ENCODE measurements at regions not wholly inside any gene's neighbourhood (a gene's known extent, or its start where the extent isn't known, plus 50 kb on each side); places are given as distances from the start of the nearest gene placed in this dataset.
"Not testable (repeated sequence)": the region's sequence is repeated elsewhere in the genome, so short reads cannot be mapped to it uniquely, and the experiment has no call there.

DNA sequence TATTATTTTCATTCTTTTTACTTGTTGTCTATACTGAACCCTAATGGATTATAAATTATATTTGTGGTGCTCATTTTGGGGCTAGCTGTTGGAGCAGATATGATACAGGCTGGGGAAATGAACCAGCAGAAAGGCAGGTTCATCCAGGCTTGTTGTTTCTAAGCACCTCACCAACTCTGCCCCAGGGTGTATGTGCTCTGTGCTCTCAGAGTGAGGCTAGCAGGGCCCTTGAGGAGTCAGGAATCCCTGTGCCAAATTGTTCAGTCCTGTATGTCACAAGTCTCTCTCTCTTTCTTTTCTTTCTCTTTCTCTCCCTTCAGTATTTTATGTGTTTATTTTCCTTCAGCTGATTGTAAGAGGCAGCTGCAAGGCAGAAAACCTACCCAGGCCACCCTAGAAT is 181.1 kb upstream of the DPP10 start:
- DNase-seq (ENCODE audit: low spot score): no peak

DNA sequence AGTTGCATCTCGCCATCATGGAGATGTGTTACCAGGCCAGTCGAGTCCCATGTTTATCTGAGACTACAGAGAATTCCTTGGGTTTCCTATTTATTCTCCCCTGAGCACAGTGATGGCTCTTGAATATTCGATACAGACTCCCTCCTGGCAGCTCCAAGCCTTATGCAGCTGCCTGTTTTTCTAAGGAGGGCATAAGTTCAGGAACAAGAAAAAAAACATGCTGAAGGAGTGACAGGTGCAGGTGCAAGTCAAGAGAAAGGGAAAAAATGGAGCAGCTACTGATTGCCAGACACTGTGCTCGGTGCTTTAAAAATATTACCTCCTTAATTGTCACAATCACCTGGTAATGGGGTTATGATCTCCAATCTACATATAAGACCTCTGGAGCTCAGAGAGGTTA is 177.2 kb upstream of the DPP10 start:
- no peak for DNase-seq (ENCODE audit: low spot score)

DNA sequence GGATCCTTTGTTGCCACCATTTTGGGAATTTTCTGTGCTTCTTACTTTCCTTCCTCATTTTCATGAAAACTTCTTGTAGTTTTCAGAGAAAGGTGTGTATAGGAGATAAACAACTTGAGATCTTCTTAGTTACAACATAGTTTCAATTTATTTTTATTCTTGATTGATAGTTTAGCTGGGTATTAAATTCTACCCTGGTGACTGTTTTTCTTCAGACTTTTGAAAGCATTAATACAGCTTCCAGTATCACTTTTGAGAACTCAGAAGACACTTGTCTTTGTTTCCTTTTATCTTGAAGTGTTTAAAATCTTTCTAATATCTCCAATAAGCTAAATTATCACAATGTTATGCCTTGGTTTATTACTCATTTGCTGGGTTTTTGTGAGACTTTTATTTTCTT is 167.5 kb upstream of the DPP10 start:
- DNase-seq (ENCODE audit: low spot score): no peak

DNA sequence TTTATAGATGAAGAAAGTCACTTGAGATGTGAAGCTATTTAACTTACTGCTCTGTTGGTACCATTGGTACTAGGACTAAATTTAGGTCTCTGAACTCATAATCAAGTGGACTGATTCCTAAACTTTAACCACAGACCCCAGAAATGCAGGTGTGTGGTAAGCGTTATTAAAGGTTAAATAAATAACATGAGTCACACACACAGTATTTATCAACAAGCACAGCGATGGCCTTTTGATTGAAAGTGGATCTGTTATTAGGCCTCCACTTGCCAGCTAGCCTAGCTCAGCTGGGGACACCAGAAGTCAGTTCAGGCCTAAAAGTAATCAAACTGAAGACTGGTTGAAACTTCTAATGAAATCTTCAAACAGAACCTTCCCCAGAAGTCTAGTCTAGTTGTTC is 161.3 kb upstream of the DPP10 start:
- no peak for DNase-seq (ENCODE audit: low spot score)

DNA sequence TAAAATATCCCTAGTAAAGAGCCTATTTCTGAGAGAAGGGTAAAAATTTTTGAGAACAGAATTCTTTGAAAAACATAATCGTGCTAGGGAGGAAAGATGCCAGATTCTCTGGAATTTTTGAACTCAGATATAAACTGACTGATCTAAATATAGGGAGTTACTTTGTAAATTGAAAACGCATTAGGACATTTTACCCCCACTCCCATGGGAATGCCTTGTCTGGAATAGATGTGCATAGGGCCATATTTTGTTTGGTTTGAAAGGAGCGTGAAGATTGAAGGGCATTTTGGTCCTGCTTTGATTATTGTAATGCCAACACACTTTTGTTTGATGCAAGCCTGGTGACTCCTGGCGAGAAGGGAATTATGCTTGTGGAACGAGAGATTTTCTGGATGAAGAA is 158.7 kb upstream of the DPP10 start:
- no peak for DNase-seq (ENCODE audit: low spot score)

DNA sequence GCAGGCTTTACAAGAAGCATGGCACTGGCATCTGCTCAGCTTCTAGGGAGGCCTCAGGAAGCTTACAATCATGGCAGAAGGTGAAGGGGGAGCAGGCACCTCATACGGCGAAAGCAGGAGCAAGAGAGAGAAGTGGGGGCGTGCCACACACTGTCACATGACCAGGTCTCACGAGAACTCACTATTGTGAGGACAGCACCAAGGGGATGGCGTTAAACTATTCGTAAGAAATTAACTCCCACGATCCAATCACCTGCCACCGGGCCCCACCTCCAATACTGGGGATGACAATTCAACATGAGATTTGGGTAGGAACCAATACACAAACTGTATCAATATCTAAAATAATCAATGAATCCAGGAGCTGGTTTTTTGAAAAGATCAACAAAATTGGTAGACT is 156.0 kb upstream of the DPP10 start:
- no peak for DNase-seq (ENCODE audit: low spot score)

DNA sequence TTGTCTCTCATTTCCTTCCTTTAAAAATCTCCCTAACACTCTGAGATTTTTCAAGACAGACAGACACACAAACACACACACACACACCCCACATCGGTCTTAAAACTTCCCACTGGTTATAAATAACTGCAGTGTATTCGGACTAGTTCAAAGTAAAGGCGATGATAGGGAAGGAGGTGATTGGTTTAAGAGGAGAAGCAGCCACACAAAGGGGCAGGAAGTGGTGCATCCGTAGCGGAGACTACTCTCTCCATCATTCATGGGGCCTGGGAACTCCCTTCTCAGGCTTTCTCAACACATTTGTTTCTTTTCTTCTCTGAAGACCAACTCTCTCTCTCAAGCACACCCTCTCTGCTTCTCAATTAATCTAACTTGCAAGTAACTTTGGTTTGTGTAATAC is 149.1 kb upstream of the DPP10 start:
- DNase-seq (ENCODE audit: low spot score): no peak

DNA sequence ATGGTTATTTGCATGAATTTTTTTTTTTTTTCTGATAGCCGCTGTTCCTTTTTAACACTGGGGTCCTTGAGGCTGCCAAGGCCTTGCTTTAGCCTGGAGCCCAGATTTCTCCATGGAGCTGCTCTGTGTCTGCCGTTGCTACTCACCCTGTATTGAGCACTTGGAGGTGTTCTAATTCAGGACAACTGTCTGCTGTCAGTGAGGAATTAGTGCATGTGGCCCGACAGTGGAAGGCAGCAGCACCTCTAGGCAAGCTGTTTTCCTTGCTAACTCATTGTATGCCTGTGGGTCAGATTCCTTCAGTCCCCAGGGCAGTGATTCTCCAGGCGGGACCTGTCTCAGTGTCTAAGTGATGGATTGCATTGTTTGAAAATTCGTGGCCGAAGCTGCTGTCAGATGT is 147.7 kb upstream of the DPP10 start:
- no peak for DNase-seq (ENCODE audit: low spot score)

DNA sequence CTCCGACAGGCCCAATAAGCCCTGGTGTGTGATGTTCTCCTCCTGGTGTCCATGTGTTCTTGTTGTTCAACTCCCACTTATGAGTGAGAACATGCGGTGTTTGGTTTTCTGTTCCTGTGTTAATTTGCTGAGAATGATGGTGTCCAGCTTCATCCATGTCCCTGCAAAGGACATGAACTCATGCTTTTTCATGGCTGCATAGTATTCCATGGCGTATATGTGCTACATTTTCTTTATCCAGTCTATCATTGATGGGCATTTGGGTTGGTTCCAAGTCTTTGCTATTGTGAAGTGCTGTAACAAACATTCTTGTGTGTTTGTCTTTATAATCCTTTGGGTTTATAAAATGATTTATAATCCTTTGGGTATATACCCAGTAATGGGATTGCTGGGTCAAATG is 142.1 kb upstream of the DPP10 start:
- not testable (repeated sequence) for DNase-seq (ENCODE audit: low spot score)

DNA sequence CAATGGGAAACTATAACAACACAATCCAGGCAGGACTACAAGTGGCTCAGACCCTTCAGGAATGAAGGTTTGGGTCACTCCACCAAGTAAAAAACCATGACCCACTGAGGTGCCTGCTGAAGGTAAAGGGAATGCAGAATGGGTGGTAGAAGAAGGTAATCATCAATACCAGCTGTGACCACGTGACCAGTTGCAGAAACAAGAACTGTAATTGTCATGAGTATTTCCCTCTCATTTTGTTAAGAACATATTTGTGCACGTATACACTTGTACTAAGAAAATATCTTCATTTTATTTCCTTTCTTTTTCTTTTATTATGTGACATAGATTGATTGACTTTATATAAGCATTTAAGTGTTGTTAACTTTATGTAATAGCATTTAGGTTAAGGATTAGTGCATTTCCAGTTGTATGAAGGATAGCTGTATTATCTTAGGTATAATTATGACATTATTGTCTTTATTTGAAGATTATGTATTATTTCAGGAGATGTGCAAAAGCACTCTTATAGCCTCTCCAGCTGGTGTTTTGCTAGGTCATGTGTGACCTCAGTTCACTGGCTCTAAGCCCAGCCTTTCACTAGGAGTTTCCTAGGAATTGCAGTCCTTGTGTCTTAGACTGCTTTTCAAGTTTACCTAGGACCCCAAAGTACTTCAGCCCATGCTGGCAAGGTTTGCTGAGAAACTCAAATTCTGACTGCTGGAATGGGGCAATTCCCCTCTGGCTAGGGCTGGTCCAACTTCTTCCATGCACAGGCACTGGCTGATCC is 125.7 kb upstream of the DPP10 start:
- DNase-seq (ENCODE audit: low spot score): no peak

DNA sequence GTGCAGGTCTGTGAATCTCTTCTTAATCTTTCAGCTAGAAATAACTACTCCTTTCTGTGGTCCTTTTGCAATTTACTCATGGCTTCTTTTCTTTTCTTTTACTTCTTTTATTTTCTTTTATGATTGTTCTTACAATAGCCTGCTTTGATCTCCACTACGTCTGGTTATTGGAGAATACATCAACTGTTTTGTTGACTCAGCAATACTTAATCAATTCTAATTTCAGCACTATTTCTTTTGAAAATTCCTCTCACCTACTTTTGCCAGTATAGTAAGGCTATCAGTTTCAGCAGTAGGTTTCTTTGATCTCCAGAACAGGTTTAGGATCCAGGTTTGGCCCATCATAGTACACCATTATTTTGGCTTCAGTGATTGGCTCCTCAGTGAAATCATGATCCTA is 111.8 kb upstream of the DPP10 start:
- DNase-seq (ENCODE audit: low spot score): no peak

DNA sequence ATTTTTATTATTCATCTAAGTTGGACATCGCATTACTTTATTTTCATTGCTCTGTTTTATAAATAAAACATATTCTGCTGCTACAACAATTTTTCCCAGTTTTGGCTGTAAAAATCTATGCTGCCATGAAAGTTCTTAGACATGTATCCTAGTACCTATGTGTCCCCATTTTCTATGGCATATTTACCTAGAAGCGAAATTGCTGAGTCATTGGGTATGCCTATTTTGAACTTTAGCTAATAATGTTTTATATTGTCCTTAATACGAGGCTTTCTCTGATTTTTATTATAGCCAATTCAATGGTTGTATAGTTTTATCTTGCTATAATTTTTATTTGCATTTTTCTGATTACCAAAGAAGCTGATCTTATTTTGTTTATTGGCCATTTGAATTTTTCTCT is 110.5 kb upstream of the DPP10 start:
- no peak for DNase-seq (ENCODE audit: low spot score)

DNA sequence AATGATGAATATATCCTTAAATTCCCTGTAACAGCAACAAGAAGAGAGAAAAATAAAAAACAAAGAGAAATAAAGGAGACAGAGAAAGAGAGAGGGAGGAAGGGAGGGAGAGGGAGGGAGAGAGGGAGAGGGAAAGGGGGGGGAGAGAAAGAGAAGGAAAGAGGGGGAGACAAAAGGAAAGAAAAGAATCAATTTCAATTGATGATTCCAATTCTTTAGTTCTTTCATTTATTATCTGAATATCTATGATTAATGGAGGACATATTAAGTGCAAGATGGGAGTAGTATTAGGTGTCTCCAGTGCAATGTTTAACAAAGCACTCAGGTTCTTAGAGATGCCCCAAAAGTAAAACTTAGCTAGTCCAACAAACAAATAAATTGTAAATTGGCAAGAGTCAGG is 97.2 kb upstream of the DPP10 start:
- no peak for DNase-seq (ENCODE audit: low spot score)

DNA sequence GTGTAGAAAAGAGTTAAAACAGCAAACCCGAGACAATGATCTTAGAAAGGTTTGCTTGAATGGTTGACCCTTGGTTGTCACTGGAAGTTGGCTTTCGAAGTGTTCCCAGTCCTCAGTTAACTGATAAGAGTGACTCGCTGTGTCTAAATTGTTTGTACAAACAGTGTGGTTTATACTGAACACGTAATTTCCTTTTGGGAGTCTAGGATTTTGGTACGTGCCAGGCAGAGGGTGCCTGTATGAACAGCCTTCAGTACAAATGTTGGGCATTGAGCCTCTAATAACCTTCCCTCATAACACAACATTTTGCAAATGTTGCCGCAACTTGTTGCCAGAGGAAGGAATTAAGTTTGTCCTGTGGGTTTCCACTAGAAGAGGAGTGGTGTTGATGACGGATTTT is 95.8 kb upstream of the DPP10 start:
- DNase-seq (ENCODE audit: low spot score): no peak

DNA sequence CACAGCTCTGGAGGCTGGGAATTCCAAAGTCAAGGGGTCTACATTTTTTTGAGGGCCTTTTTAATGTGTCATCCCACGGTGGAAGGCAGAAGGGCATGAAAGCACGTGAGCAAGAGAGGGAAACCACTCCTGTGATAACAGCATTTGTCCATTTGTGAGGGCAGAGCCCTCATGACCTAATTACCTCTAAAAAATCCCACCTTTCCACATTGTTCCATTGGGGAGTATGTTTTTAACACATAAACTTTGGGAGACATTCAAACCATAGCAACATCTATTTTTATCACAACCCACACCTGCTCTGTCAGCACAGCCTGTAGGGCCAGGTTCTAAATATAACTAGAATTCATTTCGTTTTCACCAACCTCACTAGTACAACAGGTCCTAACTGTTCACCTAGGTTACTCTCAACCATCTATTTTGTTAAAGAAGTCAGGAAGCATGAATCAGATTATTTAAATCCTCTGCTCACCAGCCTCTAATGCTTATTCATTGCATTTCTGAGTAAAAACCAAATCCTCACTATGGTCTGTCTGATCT is 92.2 kb upstream of the DPP10 start:
- no peak for DNase-seq (ENCODE audit: low spot score)

DNA sequence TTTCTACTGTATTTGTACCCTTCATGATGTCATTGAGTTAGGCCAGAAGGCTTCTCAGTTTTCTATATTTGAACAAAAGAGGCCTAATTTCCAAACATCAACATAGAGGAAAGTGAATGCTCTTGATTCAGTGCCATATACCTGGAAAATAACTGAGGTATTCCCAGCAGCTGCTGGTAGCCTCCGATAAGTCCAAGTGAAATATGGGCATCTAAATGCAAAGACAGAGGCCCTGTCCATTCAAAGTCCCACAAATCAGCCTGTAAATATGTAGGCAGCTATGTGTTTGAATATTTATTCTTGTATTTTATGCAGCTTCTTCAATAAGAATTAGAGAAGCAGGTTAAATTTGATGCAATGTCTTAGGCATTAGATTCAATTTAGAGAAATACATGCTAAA is 89.5 kb upstream of the DPP10 start:
- DNase-seq (ENCODE audit: low spot score): no peak

DNA sequence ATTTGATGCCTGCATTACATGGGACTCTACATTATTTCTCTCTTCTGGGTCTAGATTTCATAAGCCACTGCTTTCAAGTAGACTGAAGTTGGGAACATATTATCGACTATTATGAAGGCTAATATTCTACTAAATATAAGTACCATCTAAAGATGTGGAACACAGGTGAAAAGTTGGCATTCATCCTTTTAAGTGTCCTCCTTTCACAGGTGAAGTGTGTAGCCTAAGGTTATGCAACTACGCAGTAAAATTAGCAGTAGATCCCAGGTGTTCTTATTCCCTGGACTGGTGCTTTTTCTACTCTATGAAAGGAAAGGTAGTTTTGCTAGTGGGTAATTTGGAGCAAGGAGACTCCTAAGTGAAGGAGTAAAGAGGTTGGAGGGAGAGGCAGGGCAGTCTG is 88.2 kb upstream of the DPP10 start:
- DNase-seq (ENCODE audit: low spot score): no peak

DNA sequence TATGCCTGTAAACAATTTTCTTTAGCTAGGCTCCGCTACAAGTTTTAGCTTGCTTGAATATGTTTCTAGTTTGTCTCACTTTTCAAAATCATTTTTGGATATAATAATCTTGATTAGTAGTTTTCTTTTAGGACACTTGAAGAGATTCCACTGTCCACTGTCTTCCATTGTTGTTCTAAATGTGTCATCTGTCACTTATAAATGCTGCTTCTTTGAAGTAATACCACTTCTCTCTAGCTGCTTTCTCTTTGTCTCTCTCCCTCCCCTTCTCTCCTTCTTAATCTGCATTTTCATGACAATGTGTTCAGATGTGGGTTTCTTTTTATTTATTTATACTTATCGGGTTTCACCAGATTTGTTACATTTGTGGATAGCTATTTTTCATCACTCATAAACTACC is 73.7 kb upstream of the DPP10 start:
- DNase-seq (ENCODE audit: low spot score): no peak

DNA sequence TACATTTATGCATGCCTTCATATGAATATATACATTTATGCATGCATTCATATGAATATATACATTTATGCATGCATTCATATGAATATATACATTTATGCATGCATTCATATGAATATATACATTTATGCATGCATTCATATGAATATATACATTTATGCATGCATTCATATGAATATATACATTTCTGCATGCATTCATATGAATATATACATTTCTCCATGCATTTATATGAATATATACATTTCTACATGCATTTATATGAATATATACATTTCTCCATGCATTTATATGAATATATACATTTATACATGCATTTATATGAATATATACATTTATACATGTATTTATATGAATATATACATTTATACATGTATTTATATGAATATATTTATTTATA is 70.7 kb upstream of the DPP10 start:
- not testable (repeated sequence) for DNase-seq (ENCODE audit: low spot score)

DNA sequence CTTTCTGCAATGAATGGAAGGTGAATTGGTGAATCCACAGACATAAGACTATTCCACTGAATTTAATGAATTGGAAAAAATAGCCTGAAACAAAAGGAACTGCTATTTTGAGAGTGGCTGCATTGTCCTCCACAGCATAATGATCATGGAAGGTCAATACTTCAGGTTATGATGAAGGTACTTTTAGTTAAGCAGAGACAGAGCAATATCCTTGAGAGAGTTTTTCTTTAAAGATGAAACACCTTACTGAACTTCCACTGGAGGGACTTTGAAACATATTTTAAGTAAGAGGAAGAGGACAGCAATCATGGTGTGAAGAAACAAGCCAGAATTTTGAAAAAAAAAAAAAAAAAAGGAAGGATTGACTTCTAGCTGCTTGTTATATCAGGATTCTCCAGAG is 68.8 kb upstream of the DPP10 start:
- no peak for DNase-seq (ENCODE audit: low spot score)

DNA sequence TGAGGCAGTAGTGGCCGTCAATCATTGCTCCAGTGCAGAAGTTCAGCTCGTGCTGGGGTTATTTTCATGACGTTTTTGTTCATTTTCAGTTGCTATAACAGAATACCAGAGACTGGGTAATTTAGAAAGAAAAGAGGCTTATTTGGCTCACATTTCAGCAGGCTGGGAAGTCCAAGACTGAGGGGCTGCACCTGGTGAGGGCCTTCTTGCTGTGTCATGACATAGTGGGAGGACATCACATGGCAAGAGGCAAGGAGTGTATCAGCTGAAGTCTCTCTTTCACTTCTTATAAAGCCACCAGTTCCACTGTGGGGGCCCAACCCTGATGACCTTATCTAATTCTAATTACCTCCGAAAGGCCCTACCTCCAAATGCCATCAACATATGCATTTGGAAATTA is 58.0 kb upstream of the DPP10 start:
- DNase-seq (ENCODE audit: low spot score): no peak

DNA sequence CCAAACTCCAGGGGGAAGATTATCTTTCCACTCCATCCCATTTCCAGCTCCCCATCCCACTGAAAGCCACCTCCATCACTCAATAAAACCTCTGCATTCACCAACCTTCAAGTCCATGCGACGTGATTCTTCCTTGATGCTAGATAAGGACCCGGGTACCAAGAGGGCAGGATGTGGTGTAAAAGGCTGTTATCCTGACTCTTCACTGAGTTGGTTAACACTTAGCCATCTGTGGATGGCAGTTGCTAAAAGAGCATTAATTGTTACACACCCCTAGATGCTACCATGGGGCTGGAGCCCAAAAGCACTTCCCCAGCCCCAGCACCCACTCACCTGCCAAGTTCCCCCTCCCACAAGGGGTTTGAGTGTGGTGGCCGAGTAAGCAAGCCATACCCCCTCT is 53.4 kb upstream of the DPP10 start:
- DNase-seq (ENCODE audit: low spot score): no peak

Measured in hematopoietic multipotent progenitor cell treated with erythropoietin and hydrocortisone succinate and interleukin-3 and kit ligand, for 15 days (in vitro differentiated cells).